ENCODE measurements at regions not wholly inside any gene's neighbourhood (a gene's known extent, or its start where the extent isn't known, plus 50 kb on each side); places are given as distances from the start of the nearest gene placed in this dataset.

GRCh38 chr13:79834876-79835275 is 353.9 kb downstream of the NDFIP2 start:
- WGBS, 2 donors (ENCODE audit: low coverage in 1 of 2), result 54% methylated on average over 2 of the region's 2 CpGs
- no peaks in the 10 kb centered on the region for H3K4me1 ChIP-seq
- H3K27me3 ChIP-seq, result no peaks in the 10 kb centered on the region
- intact Hi-C loops (cut with DNase I; ENCODE audit: low total_unique reads), result no loop called here
- no peak overlapping the region for H3K4me3 ChIP-seq
- TF ChIP-seq EP300 (IDR thresholded peaks at IDR 0.05; ENCODE audit: low read depth), result no peak
- TF ChIP-seq POLR2AphosphoS5 (IDR thresholded peaks at IDR 0.05), result no peak
- TF ChIP-seq, protein P1, sequence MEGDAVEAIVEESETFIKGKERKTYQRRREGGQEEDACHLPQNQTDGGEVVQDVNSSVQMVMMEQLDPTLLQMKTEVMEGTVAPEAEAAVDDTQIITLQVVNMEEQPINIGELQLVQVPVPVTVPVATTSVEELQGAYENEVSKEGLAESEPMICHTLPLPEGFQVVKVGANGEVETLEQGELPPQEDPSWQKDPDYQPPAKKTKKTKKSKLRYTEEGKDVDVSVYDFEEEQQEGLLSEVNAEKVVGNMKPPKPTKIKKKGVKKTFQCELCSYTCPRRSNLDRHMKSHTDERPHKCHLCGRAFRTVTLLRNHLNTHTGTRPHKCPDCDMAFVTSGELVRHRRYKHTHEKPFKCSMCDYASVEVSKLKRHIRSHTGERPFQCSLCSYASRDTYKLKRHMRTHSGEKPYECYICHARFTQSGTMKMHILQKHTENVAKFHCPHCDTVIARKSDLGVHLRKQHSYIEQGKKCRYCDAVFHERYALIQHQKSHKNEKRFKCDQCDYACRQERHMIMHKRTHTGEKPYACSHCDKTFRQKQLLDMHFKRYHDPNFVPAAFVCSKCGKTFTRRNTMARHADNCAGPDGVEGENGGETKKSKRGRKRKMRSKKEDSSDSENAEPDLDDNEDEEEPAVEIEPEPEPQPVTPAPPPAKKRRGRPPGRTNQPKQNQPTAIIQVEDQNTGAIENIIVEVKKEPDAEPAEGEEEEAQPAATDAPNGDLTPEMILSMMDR (IDR thresholded peaks at IDR 0.05), result no peak
- TF ChIP-seq POLR2A (IDR thresholded peaks at IDR 0.05), result no peak
- in situ Hi-C loops (cut with MboI; ENCODE audit: low pct_ligation_motif_present in 1 of 4, low pct_unique_long_range_greater_than_20kb in 1 of 4, low sequenced_read_pairs in 3 of 4), result no loop called here
- no peaks in the 10 kb centered on the region for H3K36me3 ChIP-seq
- no peak overlapping the region for H3K27ac ChIP-seq
- no peak for DNase-seq
- H3K9me3 ChIP-seq, result no peaks in the 10 kb centered on the region

GRCh38 chr13:79833991-79834390 is 353.0 kb downstream of the NDFIP2 start:
- TF ChIP-seq, protein P1 (IDR thresholded peaks at IDR 0.05), result no peak
- no peak for TF ChIP-seq POLR2A (IDR thresholded peaks at IDR 0.05)
- no peak for TF ChIP-seq EP300 (IDR thresholded peaks at IDR 0.05; ENCODE audit: low read depth)
- TF ChIP-seq POLR2AphosphoS5 (IDR thresholded peaks at IDR 0.05), result no peak
- Histone ChIP-seq H3K27ac (no peak overlapping the region), H3K36me3 (no peaks in the 10 kb centered on the region), H3K27me3 (no peaks in the 10 kb centered on the region), H3K4me3 (no peak overlapping the region), H3K4me1 (no peaks in the 10 kb centered on the region), H3K9me3 (no peaks in the 10 kb centered on the region)
- no peak for DNase-seq
- intact Hi-C loops (cut with DNase I; ENCODE audit: low total_unique reads) (no loop called here), in situ Hi-C loops (cut with MboI; ENCODE audit: low pct_ligation_motif_present in 1 of 4, low pct_unique_long_range_greater_than_20kb in 1 of 4, low sequenced_read_pairs in 3 of 4) (no loop called here)
- 9 to 38% methylated on average over 1 of the region's 1 CpG for WGBS, 2 donors (ENCODE audit: low coverage in 1 of 2)

- no peak for DNase-seq
- intact Hi-C loops (cut with DNase I; ENCODE audit: low total_unique reads) (no loop called here), in situ Hi-C loops (cut with MboI; ENCODE audit: low pct_ligation_motif_present in 1 of 4, low pct_unique_long_range_greater_than_20kb in 1 of 4, low sequenced_read_pairs in 3 of 4) (no loop called here)
- Histone ChIP-seq H3K4me1 (no peaks in the 10 kb centered on the region), H3K27ac (no peak overlapping the region), H3K27me3 (no peaks in the 10 kb centered on the region), H3K4me3 (no peak overlapping the region), H3K36me3 (no peaks in the 10 kb centered on the region), H3K9me3 (no peaks in the 10 kb centered on the region)
- WGBS, 2 donors (ENCODE audit: low coverage in 1 of 2), result 51 to 90% methylated on average over 2 to 3 of the region's 3 CpGs
- TF ChIP-seq POLR2AphosphoS5 (IDR thresholded peaks at IDR 0.05), result no peak
- no peak for TF ChIP-seq EP300 (IDR thresholded peaks at IDR 0.05; ENCODE audit: low read depth)
- TF ChIP-seq POLR2A (IDR thresholded peaks at IDR 0.05), result no peak
- TF ChIP-seq, protein P1 (IDR thresholded peaks at IDR 0.05), result no peak
Observed at GRCh38 chr13:79831556-79831955, 350.6 kb downstream of the NDFIP2 start.

DNA sequence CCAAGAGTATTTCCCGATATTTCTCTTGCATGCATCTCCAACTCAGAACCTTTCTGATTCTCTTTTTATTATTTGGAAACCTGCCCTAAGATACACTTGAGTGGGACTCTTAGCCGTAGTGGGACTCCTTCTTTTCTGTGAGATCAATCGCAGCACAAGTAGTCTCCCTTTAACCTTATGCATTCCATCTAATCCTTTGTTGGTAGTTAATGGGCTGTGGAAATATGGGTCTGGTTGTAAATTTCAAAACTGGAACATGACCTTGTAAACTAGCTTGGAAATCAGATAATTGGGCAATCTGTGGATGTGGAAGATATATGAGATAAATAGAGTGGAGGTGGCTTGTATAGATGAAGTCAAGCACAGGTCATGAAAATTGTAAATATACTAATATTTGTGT is 350.0 kb downstream of the NDFIP2 start:
- intact Hi-C loops (cut with DNase I; ENCODE audit: low total_unique reads), result no loop called here
- DNase-seq, result no peak
- Histone ChIP-seq H3K4me1 (no peaks in the 10 kb centered on the region), H3K27me3 (no peaks in the 10 kb centered on the region), H3K36me3 (no peaks in the 10 kb centered on the region), H3K27ac (no peak overlapping the region), H3K4me3 (no peak overlapping the region), H3K9me3 (no peaks in the 10 kb centered on the region)
- no peak for TF ChIP-seq POLR2AphosphoS5 (IDR thresholded peaks at IDR 0.05)
- no peak for TF ChIP-seq POLR2A (IDR thresholded peaks at IDR 0.05)
- TF ChIP-seq EP300 (IDR thresholded peaks at IDR 0.05; ENCODE audit: low read depth), result no peak
- TF ChIP-seq, protein P1 (IDR thresholded peaks at IDR 0.05), result no peak
- 76 to 83% methylated on average over 3 of the region's 3 CpGs for WGBS, 2 donors (ENCODE audit: low coverage in 1 of 2)
- in situ Hi-C loops (cut with MboI; ENCODE audit: low pct_ligation_motif_present in 1 of 4, low pct_unique_long_range_greater_than_20kb in 1 of 4, low sequenced_read_pairs in 3 of 4), result no loop called here

All from transverse colon (tissue), 4 donors.